Suprapubic skin (tissue), 3 donors: ENCODE measurements at regions not wholly inside any gene's neighbourhood (a gene's known extent, or its start where the extent isn't known, plus 50 kb on each side); places are given as distances from the start of the nearest gene placed in this dataset.
"Not testable (repeated sequence)": the region's sequence is repeated elsewhere in the genome, so short reads cannot be mapped to it uniquely, and the experiment has no call there.

Source experiments
- CTCF ChIP-seq, 2 donors: fragments of 200-600 bp in 1 of 2; fragments of 450-650 bp in 1 of 2; sonication (generic) in 1 of 2; IDR thresholded peaks; one replicate each; pipeline ENCODE4 v1.5.1; 2016 to 2019; ENCODE audit warnings: antibody characterized with exemption in 2 of 2, mild to moderate bottlenecking in 1 of 2, moderate library complexity in 1 of 2
- EP300 ChIP-seq: sonication (generic); formaldehyde crosslinking; IDR thresholded peaks from one replicate; pipeline ENCODE4 v1.6.1; 2017; ENCODE audit warnings: antibody characterized with exemption
- POLR2A ChIP-seq, 2 donors: fragments of 450-650 bp; IDR thresholded peaks; one replicate each; pipeline ENCODE4 v1.6.1; 2017; ENCODE audit warnings: antibody characterized with exemption in 2 of 2, mild to moderate bottlenecking in 2 of 2, moderate library complexity in 2 of 2

GRCh38 chr21:10343146-10343935 lies 178.0 kb upstream of the TPTE start:
- TF ChIP-seq CTCF (IDR thresholded peaks at IDR 0.05); POLR2A (IDR thresholded peaks at IDR 0.05); EP300: not testable (repeated sequence)
